GM12892 (cell line): ENCODE measurements at regions not wholly inside any gene's neighbourhood (a gene's known extent, or its start where the extent isn't known, plus 50 kb on each side); places are given as distances from the start of the nearest gene placed in this dataset.

ENCODE experiments used
- POLR2A ChIP-seq: IDR thresholded peaks from 2 replicates; pipeline ENCODE4 v1.6.1; 2011; ENCODE audit warnings: low read depth, low read length, control low read depth
- POLR2AphosphoS5 ChIP-seq: IDR thresholded peaks from 2 replicates; pipeline ENCODE4 v1.6.1; 2011; ENCODE audit warnings: low read depth, low read length, control low read depth
- TAF1 ChIP-seq: IDR thresholded peaks from 2 replicates; pipeline ENCODE4 v1.6.1; 2011; ENCODE audit warnings: low read depth, mild to moderate bottlenecking, control low read depth, low read length, borderline replicate concordance

DNA sequence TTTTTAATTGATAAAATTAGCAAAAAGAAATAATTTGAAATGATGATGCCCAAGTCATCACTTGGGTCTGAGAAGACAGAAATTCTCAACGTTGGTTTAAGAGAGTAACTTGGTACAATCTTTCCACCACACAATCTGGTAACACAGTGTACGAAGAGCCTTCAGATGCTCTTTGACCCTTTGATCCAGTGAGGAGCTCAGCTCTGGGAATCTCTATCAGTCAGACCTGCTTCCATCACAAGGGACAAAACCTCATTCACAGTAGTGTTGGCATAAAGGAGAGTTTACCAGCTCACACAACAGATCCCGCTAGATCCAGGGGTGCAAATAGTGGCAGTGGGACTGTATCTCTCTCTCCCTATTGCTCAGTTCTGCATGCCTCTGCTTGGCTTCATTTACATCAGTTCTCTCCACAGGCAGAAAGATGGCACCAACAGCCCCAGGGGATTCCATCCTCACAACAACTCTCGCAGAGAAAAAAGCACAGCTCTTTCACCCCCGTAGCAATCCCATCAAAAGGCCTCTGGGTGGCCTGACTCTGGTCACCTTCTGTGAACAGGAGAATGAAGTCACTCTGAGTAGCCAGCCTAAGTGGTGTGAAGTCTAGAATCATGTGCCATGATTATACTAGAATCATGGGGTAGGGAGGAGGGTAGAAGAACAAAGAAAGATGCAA, 119.7 kb downstream of the ZNF281 start:
- TF ChIP-seq POLR2A (no peak), POLR2AphosphoS5 (no peak), TAF1 (no peak)
